ENCODE measurements at regions not wholly inside any gene's neighbourhood (a gene's known extent, or its start where the extent isn't known, plus 50 kb on each side); places are given as distances from the start of the nearest gene placed in this dataset.

DNA sequence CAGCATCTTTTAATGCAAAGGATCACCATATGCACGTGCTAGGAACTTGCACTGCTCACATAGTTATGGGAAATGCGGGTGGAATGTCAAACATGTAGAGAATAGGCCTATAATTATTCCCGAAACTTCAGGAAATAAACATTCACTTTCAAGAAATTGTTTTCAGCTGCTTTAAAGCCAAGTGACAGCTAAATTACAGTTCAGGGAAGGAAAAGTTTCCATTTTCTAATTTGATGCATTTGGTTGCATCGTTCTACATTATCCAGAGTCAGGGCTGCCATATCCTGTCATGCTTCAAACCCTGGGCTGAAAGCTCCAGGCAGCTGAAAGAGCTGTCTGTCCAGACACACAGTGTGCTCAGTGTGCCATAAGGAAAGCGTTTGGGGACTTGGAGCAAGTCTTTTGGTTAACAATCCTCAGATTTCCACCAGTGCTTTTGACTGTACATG, 518.1 kb downstream of the CSNK1G3 start:
- Histone ChIP-seq H3K4me2 (ENCODE audit: insufficient read depth in 1 of 2, low read depth in 2 of 2, low read length in 2 of 2) (no peak overlapping the region), H2AK5ac (ENCODE audit: low read depth, low read length) (no peak overlapping the region), H4K91ac (replicated peaks; ENCODE audit: insufficient read length, low read length) (no peak overlapping the region), H3K4me3 (ENCODE audit: extremely low read depth in 1 of 4, insufficient read depth in 2 of 4, low read depth in 3 of 4, low read length in 4 of 4) (no peak overlapping the region), H3K18ac (ENCODE audit: extremely low read depth, low read length) (no peak overlapping the region), H3K4me1 (replicated peaks in 1 of 4; ENCODE audit: control insufficient read depth in 3 of 4, insufficient read depth in 4 of 4, low read length in 3 of 4) (peaks cover 0 to 5% (median 2%) of the 10 kb centered on the region in 4 experiments; a peak in 3 of 7 replicates), H4K5ac (ENCODE audit: insufficient read length, low read depth, low read length) (no peak overlapping the region), H3K14ac (ENCODE audit: insufficient read length) (no peak overlapping the region), H3K9me3 (ENCODE audit: insufficient read depth in 2 of 2, low read depth in 1 of 2, low read length in 1 of 2) (no peaks in the 10 kb centered on the region), H3K27me3 (replicated peaks in 1 of 4; ENCODE audit: control insufficient read depth in 3 of 4, extremely low read depth in 1 of 4, insufficient read depth in 3 of 4, low read length in 3 of 4) (no peaks in the 10 kb centered on the region; a peak in 1 of 7 replicates), H3K36me3 (ENCODE audit: control insufficient read depth in 2 of 4, insufficient read depth in 4 of 4, low read length in 3 of 4) (no peaks in the 10 kb centered on the region; a peak in 1 of 8 replicates), H2BK20ac (ENCODE audit: low read length) (no peak overlapping the region), H2BK5ac (ENCODE audit: low read depth, low read length) (peak overlapping the region; percentile 20; the same call in 1 of the 2 replicates), H3K9ac (replicated peaks in 1 of 4; ENCODE audit: extremely low read depth in 1 of 4, low read depth in 3 of 4, low read length in 3 of 4) (no peak overlapping the region), H3K27ac (ENCODE audit: low read depth, low read length) (no peak overlapping the region), H2BK120ac (replicated peaks; ENCODE audit: low read depth, low read length) (no peak overlapping the region), H2AFZ (ENCODE audit: low read length) (peak overlapping the region; percentile 90; the same call in 1 of the 2 replicates), H3K23me2 (ENCODE audit: low read depth, low read length) (no peaks in the 10 kb centered on the region), H3K79me2 (ENCODE audit: control insufficient read depth in 1 of 2, insufficient read depth in 2 of 2, low read length in 2 of 2) (no peaks in the 10 kb centered on the region), H3K4ac (replicated peaks; ENCODE audit: insufficient read length, low read depth, low read length) (no peak overlapping the region), H2BK12ac (ENCODE audit: low read depth, low read length) (no peak overlapping the region; the same call in 1 of the 2 replicates), H3K79me1 (ENCODE audit: low read depth, low read length) (no peaks in the 10 kb centered on the region), H3K56ac (replicated peaks; ENCODE audit: insufficient read length, low read depth, low read length) (no peak overlapping the region), H4K20me1 (replicated peaks in 1 of 2; ENCODE audit: control insufficient read depth in 1 of 2, insufficient read depth in 2 of 2, low read length in 2 of 2) (no peaks in the 10 kb centered on the region), H4K8ac (ENCODE audit: extremely low read depth, insufficient read depth, low read length) (no peak overlapping the region), H3K23ac (ENCODE audit: insufficient read length) (no peak overlapping the region), H2BK15ac (ENCODE audit: low read length) (no peak overlapping the region)
- DNase-seq (ENCODE audit: low read depth in 1 of 2, low spot score in 2 of 2) (no peak), FAIRE-seq (no peak)
- ChIA-PET CTCF (ENCODE audit: partially characterized antibody) (interaction anchor here (1.8 kb wide), 1 partner anchor 9 kb away, joined by 10 read pairs; no protein-coding TSS in a partner anchor), POLR2A (ENCODE audit: partially characterized antibody) (no interaction called here)
- 96% methylated on average over 5 of the region's 5 CpGs; no CpG with 5 or more reads in 1 of the 2 experiments for whole genome bisulfite sequencing, 2 experiments (ENCODE audit: extremely low coverage in 1 of 2, insufficient coverage in 1 of 2, insufficient read length in 1 of 2, insufficient replicate concordance in 2 of 2, low coverage in 1 of 2, low lambda C conversion rate in 2 of 2, missing lambda C conversion rate in 1 of 2)
- TF ChIP-seq YY1 (IDR thresholded peaks at IDR 0.05; ENCODE audit: low read depth, low read length) = no peak

All from H1 (cell line).